NCI-H2107 treated with DMSO at 0.1 percent for 48 hours (cell line): ENCODE measurements at regions not wholly inside any gene's neighbourhood (a gene's known extent, or its start where the extent isn't known, plus 50 kb on each side); places are given as distances from the start of the nearest gene placed in this dataset.

Source experiments
- DNase-seq: peaks from one replicate; lab custom pipeline; 2025; ENCODE audit not compliant: unreplicated experiment; lab: John Stamatoyannopoulos, UW

GRCh38 chr6:88558981-88559380 lies 392.8 kb upstream of the CNR1 start:
- no peak for DNase-seq

DNA sequence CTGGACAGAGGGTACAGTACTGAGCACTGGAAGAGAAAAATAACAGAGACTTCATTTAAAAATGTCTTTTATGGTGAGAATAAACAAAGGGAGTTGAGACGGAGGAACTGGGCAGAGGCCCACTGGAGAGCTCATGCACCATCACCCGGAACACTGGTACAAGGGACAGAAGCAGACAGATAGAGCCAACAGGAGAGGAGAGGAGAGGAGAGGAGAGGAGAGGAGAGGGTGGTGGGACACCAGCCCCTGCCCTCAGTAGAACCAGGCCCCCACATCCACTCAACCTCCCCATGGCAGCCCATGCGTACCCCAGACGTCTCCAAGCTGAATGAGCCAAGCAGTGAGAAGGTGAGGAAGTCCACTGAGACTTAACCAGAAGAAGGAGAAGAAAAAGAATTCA lies 390.5 kb upstream of the CNR1 start:
- no peak for DNase-seq

GRCh38 chr6:88548891-88549505 lies 382.9 kb upstream of the CNR1 start:
- DNase-seq = no peak

- no peak for DNase-seq
These were observed 381.6 kb upstream of the CNR1 start for GRCh38 chr6:88547768-88548167.

- DNase-seq = no peak
These were observed 379.8 kb upstream of the CNR1 start for GRCh38 chr6:88545991-88546390.

- DNase-seq = no peak
These were observed 379.0 kb upstream of the CNR1 start for GRCh38 chr6:88544986-88545612.

DNA sequence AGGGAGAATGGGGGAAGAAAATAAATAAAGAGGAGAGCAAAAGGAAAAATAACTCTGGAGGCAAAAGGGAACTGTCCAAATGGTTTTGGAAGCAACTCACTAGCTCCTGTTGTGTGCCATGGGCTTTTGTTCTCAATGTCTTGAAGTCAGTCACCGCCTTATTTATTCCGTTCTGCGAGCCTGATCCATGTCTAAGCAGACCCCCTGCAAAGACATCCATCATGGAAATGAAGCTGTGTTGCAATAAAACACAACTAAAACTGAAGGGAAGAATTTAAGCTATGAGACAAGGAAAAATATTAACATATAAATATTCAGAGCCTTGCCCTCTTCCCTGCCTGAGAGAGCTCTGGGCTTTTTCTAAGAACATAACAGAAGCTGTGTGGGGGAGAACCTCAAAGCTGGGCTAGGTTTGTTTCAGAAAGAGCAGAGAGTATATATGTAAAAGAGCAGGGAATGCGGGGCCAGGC lies 373.2 kb upstream of the CNR1 start:
- DNase-seq = no peak

- DNase-seq = no peak
These were observed 372.7 kb upstream of the CNR1 start for GRCh38 chr6:88538840-88539239.

GRCh38 chr6:88538130-88538706 lies 372.1 kb upstream of the CNR1 start:
- no peak for DNase-seq

- no peak for DNase-seq
These were observed 370.0 kb upstream of the CNR1 start for GRCh38 chr6:88536071-88536625.

DNA sequence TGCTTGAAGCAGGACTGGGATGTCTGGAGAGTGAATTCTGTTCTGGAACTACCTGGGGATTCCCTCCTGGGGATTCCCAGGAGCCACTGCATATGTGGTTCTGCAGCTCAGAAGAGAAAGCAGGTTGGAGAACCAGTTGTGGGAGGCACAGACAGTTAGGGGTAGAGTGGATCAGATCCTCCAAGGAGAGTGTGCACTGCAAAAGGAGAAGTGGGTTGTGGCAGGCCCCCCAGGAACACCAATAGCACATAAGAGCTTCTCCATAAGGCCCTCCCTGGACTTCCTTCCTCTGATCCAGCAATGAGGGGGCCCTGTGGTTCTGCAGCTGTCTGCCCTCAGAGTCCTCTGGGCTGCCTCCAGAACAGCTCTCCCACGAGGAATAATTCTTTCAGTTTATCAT lies 369.2 kb upstream of the CNR1 start:
- DNase-seq = no peak

DNA sequence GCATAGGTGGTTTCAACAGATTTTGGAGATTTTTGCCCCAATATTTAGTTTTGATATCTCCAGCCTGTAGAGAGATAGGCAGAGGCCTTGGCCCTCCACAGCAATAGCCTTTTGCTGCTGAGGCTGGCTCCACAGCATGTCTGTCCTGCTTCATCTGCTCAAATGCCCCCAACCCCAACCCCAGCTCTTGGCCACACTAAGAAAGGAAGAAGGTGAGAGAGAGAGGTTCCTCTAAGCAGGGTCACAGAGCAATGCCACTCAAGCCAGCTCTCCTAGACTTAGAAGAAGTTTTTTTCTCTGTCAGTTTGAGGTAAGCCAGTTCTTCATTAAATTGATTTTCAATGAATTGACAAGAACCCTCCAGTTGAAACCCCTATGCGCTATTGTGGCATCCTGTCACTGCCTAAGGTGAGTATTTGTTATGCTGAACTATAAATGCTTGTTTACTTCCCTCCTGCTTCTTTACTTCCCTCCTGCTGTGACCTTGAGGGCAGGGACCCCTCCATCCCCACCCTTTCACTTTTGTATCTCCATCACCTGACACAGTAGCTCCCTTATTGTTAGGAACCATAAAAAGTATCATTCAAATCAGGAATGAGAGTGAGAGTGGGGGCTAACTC lies 366.2 kb upstream of the CNR1 start:
- no peak for DNase-seq

GRCh38 chr6:88529726-88530125 lies 363.6 kb upstream of the CNR1 start:
- DNase-seq = no peak

GRCh38 chr6:88520445-88520844 lies 354.3 kb upstream of the CNR1 start:
- no peak for DNase-seq

GRCh38 chr6:88520017-88520338 lies 353.8 kb upstream of the CNR1 start:
- DNase-seq = no peak

GRCh38 chr6:88519301-88520016 lies 353.3 kb upstream of the CNR1 start:
- DNase-seq = no peak

- DNase-seq = no peak
These were observed 351.6 kb upstream of the CNR1 start for GRCh38 chr6:88517737-88518136.

GRCh38 chr6:88513920-88514319 lies 347.8 kb upstream of the CNR1 start:
- no peak for DNase-seq

- no peak for DNase-seq
These were observed 347.3 kb upstream of the CNR1 start for GRCh38 chr6:88513471-88513870.

DNA sequence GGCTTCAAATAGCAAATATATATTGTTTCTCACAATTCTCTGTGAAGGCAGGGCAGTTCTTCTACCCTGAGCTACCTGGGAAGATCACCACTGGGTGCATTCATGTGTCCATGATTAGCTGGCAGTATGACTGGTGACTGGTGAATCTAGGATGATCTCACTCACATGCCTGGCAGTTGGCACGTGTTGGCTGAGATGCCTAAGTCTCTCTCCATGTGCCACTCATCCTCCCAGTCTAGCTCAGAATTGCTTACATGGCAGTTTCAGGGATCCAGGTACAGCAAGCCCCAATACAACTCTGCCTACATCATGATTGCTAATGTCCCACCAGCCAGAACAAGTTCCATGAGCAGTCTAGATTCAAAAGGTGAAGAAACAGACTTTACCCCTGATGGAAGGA lies 346.8 kb upstream of the CNR1 start:
- DNase-seq = no peak

DNA sequence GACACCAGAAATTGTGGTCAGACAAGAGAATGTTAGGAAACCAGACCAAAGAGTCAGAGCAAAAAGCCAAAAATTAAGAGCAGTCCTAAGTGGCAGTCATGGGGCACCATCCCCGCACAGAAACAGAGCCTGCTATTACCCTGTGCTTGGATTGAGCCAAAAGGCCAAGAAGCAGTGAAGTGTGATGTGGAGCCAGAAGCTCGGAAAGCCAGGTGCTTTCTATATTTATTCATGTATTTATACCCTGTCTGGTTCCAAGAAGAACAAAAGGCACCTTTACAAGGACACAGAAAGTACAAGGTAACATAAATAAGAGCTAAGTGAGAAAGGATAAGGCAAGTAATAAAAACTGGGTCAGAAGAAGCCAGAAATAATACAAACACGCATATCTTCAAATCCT lies 336.2 kb upstream of the CNR1 start:
- DNase-seq = no peak
